ENCODE measurements at regions not wholly inside any gene's neighbourhood (a gene's known extent, or its start where the extent isn't known, plus 50 kb on each side); places are given as distances from the start of the nearest gene placed in this dataset.

DNA sequence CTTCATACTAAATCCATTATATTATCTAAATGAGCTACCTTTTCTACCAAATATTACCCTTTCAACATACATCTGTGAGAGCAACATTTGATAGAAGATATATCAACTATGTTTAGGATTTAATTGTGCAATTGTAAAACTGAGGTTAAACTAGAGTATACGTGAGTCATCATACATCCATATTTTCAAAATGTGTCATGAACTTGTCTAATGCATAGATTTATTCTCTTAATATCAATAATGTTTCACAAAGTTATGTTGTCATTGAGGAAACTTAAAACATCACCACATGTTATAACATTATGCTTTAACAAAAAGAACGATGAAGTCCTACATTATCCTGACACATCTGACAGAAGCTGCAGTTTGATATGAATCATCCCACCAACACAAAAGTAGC is 645.5 kb upstream of the NOVA1 start:
- H3K9ac ChIP-seq, result no peak overlapping the region
- H3K4me2 ChIP-seq (ENCODE audit: low read length), result no peak overlapping the region
- no peaks in the 10 kb centered on the region for H3K27me3 ChIP-seq (ENCODE audit: control insufficient read depth, insufficient read depth, low read length)
- no peaks in the 10 kb centered on the region for H3K79me2 ChIP-seq
- H2AFZ ChIP-seq, result no peak overlapping the region
- no peak overlapping the region for H3K27ac ChIP-seq
- no peaks in the 10 kb centered on the region for H3K36me3 ChIP-seq (ENCODE audit: control insufficient read depth, insufficient read depth, low read length)
- no peak overlapping the region for H3K4me3 ChIP-seq (ENCODE audit: low read depth, low read length)
- H3K9me3 ChIP-seq (ENCODE audit: control insufficient read depth, low read length), result no peaks in the 10 kb centered on the region
- TF ChIP-seq, protein P1, sequence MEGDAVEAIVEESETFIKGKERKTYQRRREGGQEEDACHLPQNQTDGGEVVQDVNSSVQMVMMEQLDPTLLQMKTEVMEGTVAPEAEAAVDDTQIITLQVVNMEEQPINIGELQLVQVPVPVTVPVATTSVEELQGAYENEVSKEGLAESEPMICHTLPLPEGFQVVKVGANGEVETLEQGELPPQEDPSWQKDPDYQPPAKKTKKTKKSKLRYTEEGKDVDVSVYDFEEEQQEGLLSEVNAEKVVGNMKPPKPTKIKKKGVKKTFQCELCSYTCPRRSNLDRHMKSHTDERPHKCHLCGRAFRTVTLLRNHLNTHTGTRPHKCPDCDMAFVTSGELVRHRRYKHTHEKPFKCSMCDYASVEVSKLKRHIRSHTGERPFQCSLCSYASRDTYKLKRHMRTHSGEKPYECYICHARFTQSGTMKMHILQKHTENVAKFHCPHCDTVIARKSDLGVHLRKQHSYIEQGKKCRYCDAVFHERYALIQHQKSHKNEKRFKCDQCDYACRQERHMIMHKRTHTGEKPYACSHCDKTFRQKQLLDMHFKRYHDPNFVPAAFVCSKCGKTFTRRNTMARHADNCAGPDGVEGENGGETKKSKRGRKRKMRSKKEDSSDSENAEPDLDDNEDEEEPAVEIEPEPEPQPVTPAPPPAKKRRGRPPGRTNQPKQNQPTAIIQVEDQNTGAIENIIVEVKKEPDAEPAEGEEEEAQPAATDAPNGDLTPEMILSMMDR (IDR thresholded peaks at IDR 0.05), result no peak
- H3K4me1 ChIP-seq, result no peaks in the 10 kb centered on the region

DNA sequence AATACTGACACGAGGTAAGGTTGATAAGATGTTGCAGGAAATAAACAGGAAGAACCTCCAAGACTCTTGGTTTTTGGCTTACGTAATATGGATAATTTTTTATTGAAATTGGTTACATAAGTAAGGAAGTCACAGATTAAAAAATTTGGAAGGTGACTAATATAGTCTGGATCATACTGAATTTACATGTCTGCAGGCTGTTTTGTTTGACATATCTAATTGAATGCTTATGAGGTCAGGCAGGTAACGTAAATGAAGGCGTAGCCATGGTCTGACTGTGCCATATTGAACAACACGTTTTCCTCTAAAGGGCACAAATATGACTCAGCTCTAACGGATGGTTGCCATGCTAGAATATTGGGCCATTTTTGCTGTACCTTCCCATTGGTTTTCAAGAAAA is 648.1 kb upstream of the NOVA1 start:
- Histone ChIP-seq H3K79me2 (no peaks in the 10 kb centered on the region), H2AFZ (no peak overlapping the region), H3K36me3 (ENCODE audit: control insufficient read depth, insufficient read depth, low read length) (no peaks in the 10 kb centered on the region), H3K4me2 (ENCODE audit: low read length) (no peak overlapping the region), H3K4me1 (no peaks in the 10 kb centered on the region), H3K27ac (no peak overlapping the region), H3K27me3 (ENCODE audit: control insufficient read depth, insufficient read depth, low read length) (no peaks in the 10 kb centered on the region), H3K9me3 (ENCODE audit: control insufficient read depth, low read length) (no peaks in the 10 kb centered on the region), H3K9ac (no peak overlapping the region), H3K4me3 (ENCODE audit: low read depth, low read length) (no peak overlapping the region)
- TF ChIP-seq, protein P1 (IDR thresholded peaks at IDR 0.05), result no peak

DNA sequence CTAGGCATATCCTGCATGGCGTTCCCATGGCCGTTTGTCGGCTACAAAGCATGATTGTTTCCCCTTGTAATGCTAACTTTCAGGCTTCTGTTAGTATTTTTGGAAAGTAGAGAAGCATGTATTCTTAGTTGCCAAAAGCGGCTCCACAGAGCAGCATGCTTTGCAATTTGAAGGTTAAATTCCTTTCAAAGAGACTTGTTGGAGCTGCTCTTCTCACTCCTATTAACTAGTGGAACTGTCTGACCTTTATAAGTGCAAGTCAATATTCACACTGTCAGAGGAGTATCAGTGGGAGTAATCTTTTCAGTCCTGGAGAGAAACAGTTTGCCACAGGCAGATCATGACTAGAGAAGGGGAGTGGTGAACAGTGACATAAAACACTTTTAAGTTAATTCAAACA is 656.1 kb upstream of the NOVA1 start:
- Histone ChIP-seq H3K36me3 (ENCODE audit: control insufficient read depth, insufficient read depth, low read length) (no peaks in the 10 kb centered on the region), H3K9me3 (ENCODE audit: control insufficient read depth, low read length) (no peaks in the 10 kb centered on the region), H3K4me1 (no peaks in the 10 kb centered on the region), H3K4me2 (ENCODE audit: low read length) (no peak overlapping the region), H3K4me3 (ENCODE audit: low read depth, low read length) (no peak overlapping the region), H3K27ac (no peak overlapping the region), H3K79me2 (no peaks in the 10 kb centered on the region), H3K9ac (no peak overlapping the region), H2AFZ (no peak overlapping the region), H3K27me3 (ENCODE audit: control insufficient read depth, insufficient read depth, low read length) (no peaks in the 10 kb centered on the region)
- TF ChIP-seq, protein P1 (IDR thresholded peaks at IDR 0.05), result no peak

DNA sequence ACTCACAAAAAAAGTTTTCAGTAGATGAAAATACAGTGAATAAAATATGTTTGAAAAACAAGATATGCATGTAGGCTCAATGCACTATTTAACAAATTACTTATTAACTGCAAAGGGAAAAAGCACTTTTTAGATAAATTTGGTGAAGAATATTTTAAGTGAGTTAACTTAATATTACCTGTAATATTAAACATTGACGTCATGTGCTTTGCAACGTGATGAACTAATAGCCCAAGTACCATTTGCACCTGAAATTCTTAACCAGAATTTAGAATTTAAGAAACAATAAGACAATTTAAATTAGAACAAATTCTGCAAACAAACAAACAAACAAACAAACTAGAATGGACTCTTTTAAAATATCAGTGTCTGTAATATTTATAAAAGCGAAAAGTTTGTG is 659.0 kb upstream of the NOVA1 start:
- no peak overlapping the region for H3K27ac ChIP-seq
- no peaks in the 10 kb centered on the region for H3K36me3 ChIP-seq (ENCODE audit: control insufficient read depth, insufficient read depth, low read length)
- TF ChIP-seq, protein P1 (IDR thresholded peaks at IDR 0.05), result no peak
- no peaks in the 10 kb centered on the region for H3K79me2 ChIP-seq
- H3K4me1 ChIP-seq, result no peaks in the 10 kb centered on the region
- H3K9me3 ChIP-seq (ENCODE audit: control insufficient read depth, low read length), result no peaks in the 10 kb centered on the region
- H3K4me2 ChIP-seq (ENCODE audit: low read length), result no peak overlapping the region
- no peak overlapping the region for H2AFZ ChIP-seq
- no peak overlapping the region for H3K4me3 ChIP-seq (ENCODE audit: low read depth, low read length)
- no peak overlapping the region for H3K9ac ChIP-seq
- no peaks in the 10 kb centered on the region for H3K27me3 ChIP-seq (ENCODE audit: control insufficient read depth, insufficient read depth, low read length)

DNA sequence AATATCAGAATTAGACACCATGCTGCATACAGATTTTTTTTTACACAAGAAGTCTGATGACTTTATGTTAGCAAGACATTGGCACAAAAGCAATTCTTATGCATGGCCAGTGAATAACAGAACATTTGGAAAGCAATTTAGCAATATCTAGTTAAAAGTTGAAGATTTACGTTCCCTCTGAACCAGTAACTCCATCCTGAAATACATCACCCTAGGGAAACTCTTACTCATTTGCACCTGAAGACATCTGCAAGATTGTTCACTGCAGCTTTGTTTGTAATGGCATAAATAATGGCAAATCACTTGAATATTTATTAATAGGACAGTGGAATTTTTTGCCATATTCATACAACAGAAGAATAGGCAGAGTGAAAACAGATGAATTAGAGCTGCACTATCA is 670.0 kb upstream of the NOVA1 start:
- no peaks in the 10 kb centered on the region for H3K4me1 ChIP-seq
- H3K79me2 ChIP-seq, result no peaks in the 10 kb centered on the region
- H3K36me3 ChIP-seq (ENCODE audit: control insufficient read depth, insufficient read depth, low read length), result no peaks in the 10 kb centered on the region
- TF ChIP-seq, protein P1 (IDR thresholded peaks at IDR 0.05), result no peak
- no peak overlapping the region for H2AFZ ChIP-seq
- H3K4me2 ChIP-seq (ENCODE audit: low read length), result no peak overlapping the region
- no peaks in the 10 kb centered on the region for H3K27me3 ChIP-seq (ENCODE audit: control insufficient read depth, insufficient read depth, low read length)
- H3K27ac ChIP-seq, result no peak overlapping the region
- no peak overlapping the region for H3K9ac ChIP-seq
- H3K4me3 ChIP-seq (ENCODE audit: low read depth, low read length), result no peak overlapping the region
- no peaks in the 10 kb centered on the region for H3K9me3 ChIP-seq (ENCODE audit: control insufficient read depth, low read length)

All from parathyroid adenoma (tissue), 2 donors.